HUES6 (cell line): ENCODE measurements at regions not wholly inside any gene's neighbourhood (a gene's known extent, or its start where the extent isn't known, plus 50 kb on each side); places are given as distances from the start of the nearest gene placed in this dataset.

Source experiments
- H3K27ac ChIP-seq: 2 replicates; pipeline ENCODE4 v1.7.0; 2013; ENCODE audit warnings: low read depth, mild to moderate bottlenecking, low read length, inconsistent platforms
- H3K27me3 ChIP-seq: 2 replicates; pipeline ENCODE4 v1.6.1; 2013; ENCODE audit warnings: low read length; ENCODE audit not compliant: control insufficient read depth, insufficient read depth
- H3K36me3 ChIP-seq: 2 replicates; pipeline ENCODE4 v1.6.1; 2013; ENCODE audit warnings: low read length; ENCODE audit not compliant: control insufficient read depth, insufficient read depth
- H3K4me1 ChIP-seq: 2 replicates; pipeline ENCODE4 v1.6.1; 2013; ENCODE audit warnings: low read length; ENCODE audit not compliant: control insufficient read depth, insufficient read depth
- H3K4me3 ChIP-seq: 2 replicates; pipeline ENCODE4 v1.5.1; 2013; ENCODE audit warnings: low read depth, low read length
- H3K9ac ChIP-seq: one replicate; pipeline ENCODE4 v1.6.1; 2013; ENCODE audit warnings: mild to moderate bottlenecking, low read length
- H3K9me3 ChIP-seq: 2 replicates; pipeline ENCODE4 v1.6.1; 2013; ENCODE audit warnings: low read depth, low read length; ENCODE audit not compliant: control insufficient read depth, insufficient read depth

GRCh38 chr4:136934601-136935000 is 597.7 kb downstream of the PCDH18 start:
- Histone ChIP-seq H3K27me3 (no peaks in the 10 kb centered on the region), H3K4me1 (no peaks in the 10 kb centered on the region), H3K27ac (no peak overlapping the region), H3K36me3 (no peaks in the 10 kb centered on the region), H3K9me3 (no peaks in the 10 kb centered on the region; the same call in 1 of the 2 replicates), H3K4me3 (no peak overlapping the region), H3K9ac (no peak overlapping the region)

GRCh38 chr4:136931781-136932180 is 600.5 kb downstream of the PCDH18 start:
- Histone ChIP-seq H3K27ac (no peak overlapping the region), H3K4me1 (no peaks in the 10 kb centered on the region), H3K9me3 (peaks cover 6% of the 10 kb centered on the region), H3K27me3 (no peaks in the 10 kb centered on the region), H3K36me3 (no peaks in the 10 kb centered on the region), H3K9ac (no peak overlapping the region), H3K4me3 (no peak overlapping the region)

GRCh38 chr4:136928957-136929411 is 603.3 kb downstream of the PCDH18 start:
- Histone ChIP-seq H3K36me3 (no peaks in the 10 kb centered on the region), H3K4me1 (no peaks in the 10 kb centered on the region), H3K27ac (no peak overlapping the region), H3K9ac (no peak overlapping the region), H3K4me3 (no peak overlapping the region), H3K27me3 (no peaks in the 10 kb centered on the region), H3K9me3 (peaks cover 6% of the 10 kb centered on the region)

GRCh38 chr4:136927172-136927571 is 605.1 kb downstream of the PCDH18 start:
- Histone ChIP-seq H3K4me1 (no peaks in the 10 kb centered on the region), H3K36me3 (no peaks in the 10 kb centered on the region), H3K9me3 (peaks cover 6% of the 10 kb centered on the region), H3K27me3 (no peaks in the 10 kb centered on the region), H3K27ac (no peak overlapping the region), H3K9ac (no peak overlapping the region), H3K4me3 (no peak overlapping the region)

GRCh38 chr4:136925203-136925602 is 607.1 kb downstream of the PCDH18 start:
- H3K27me3 ChIP-seq = no peaks in the 10 kb centered on the region
- no peak overlapping the region for H3K4me3 ChIP-seq
- H3K27ac ChIP-seq = no peak overlapping the region
- H3K9me3 ChIP-seq = peaks cover 6% of the 10 kb centered on the region
- no peaks in the 10 kb centered on the region for H3K4me1 ChIP-seq
- H3K36me3 ChIP-seq = no peaks in the 10 kb centered on the region
- H3K9ac ChIP-seq = no peak overlapping the region

- Histone ChIP-seq H3K27ac (no peak overlapping the region), H3K9ac (no peak overlapping the region), H3K4me1 (no peaks in the 10 kb centered on the region), H3K27me3 (no peaks in the 10 kb centered on the region), H3K36me3 (no peaks in the 10 kb centered on the region), H3K9me3 (peaks cover 16% of the 10 kb centered on the region), H3K4me3 (no peak overlapping the region)
These were observed 610.2 kb downstream of the PCDH18 start for GRCh38 chr4:136922066-136922465.

GRCh38 chr4:136920092-136920881 is 612.0 kb downstream of the PCDH18 start:
- Histone ChIP-seq H3K36me3 (no peaks in the 10 kb centered on the region), H3K27ac (no peak overlapping the region), H3K9me3 (peaks cover 16% of the 10 kb centered on the region), H3K27me3 (no peaks in the 10 kb centered on the region), H3K4me1 (no peaks in the 10 kb centered on the region), H3K9ac (no peak overlapping the region), H3K4me3 (no peak overlapping the region)

- Histone ChIP-seq H3K4me1 (no peaks in the 10 kb centered on the region), H3K9ac (no peak overlapping the region), H3K27ac (no peak overlapping the region), H3K4me3 (no peak overlapping the region), H3K36me3 (no peaks in the 10 kb centered on the region), H3K9me3 (peaks cover 16% of the 10 kb centered on the region), H3K27me3 (no peaks in the 10 kb centered on the region)
These were observed 613.5 kb downstream of the PCDH18 start for GRCh38 chr4:136918772-136919171.

GRCh38 chr4:136917312-136918110 is 614.8 kb downstream of the PCDH18 start:
- no peak overlapping the region for H3K9ac ChIP-seq
- peaks cover 16% of the 10 kb centered on the region for H3K9me3 ChIP-seq
- no peaks in the 10 kb centered on the region for H3K27me3 ChIP-seq
- no peaks in the 10 kb centered on the region for H3K4me1 ChIP-seq
- no peak overlapping the region for H3K4me3 ChIP-seq
- H3K27ac ChIP-seq = no peak overlapping the region
- no peaks in the 10 kb centered on the region for H3K36me3 ChIP-seq

- H3K4me3 ChIP-seq = no peak overlapping the region
- H3K9me3 ChIP-seq = no peaks in the 10 kb centered on the region
- no peaks in the 10 kb centered on the region for H3K27me3 ChIP-seq
- no peaks in the 10 kb centered on the region for H3K36me3 ChIP-seq
- H3K9ac ChIP-seq = no peak overlapping the region
- H3K27ac ChIP-seq = no peak overlapping the region
- peaks cover 20% of the 10 kb centered on the region; the same call in 1 of the 2 replicates for H3K4me1 ChIP-seq
These were observed 622.7 kb downstream of the PCDH18 start for GRCh38 chr4:136909626-136910025.

- H3K4me1 ChIP-seq = peaks cover 20% of the 10 kb centered on the region; the same call in 1 of the 2 replicates
- H3K27me3 ChIP-seq = no peaks in the 10 kb centered on the region
- no peaks in the 10 kb centered on the region for H3K36me3 ChIP-seq
- H3K4me3 ChIP-seq = no peak overlapping the region
- H3K27ac ChIP-seq = peak overlapping the region; percentile 38; the same call in 1 of the 2 replicates
- no peak overlapping the region for H3K9ac ChIP-seq
- H3K9me3 ChIP-seq = no peaks in the 10 kb centered on the region
These were observed 624.2 kb downstream of the PCDH18 start for GRCh38 chr4:136908122-136908521.
